ENCODE measurements at regions not wholly inside any gene's neighbourhood (a gene's known extent, or its start where the extent isn't known, plus 50 kb on each side); places are given as distances from the start of the nearest gene placed in this dataset.

DNA sequence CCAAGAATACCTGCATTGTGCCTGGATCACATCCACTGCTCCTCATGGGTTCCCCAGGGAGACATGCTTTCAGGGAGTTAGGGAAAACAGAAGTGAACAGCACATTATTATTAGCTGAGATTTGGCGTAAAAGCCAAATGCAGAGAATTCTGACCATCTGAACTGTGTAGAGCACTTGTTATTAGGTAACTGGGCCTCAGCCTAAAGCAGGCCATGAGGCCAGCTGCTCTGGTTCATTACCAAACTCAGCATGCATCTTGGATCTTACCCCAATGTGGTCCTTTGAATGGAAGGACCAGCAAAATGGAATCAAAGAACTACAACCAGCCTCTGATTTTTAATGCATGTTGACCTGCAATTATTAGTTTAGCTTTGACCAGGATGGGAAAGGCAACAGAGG lies 322.3 kb downstream of the KCNS3 start:
- TF ChIP-seq GATA2 (IDR thresholded peaks at IDR 0.05; ENCODE audit: low read depth, low read length) = no peak
- no peak for TF ChIP-seq GATA3 (IDR thresholded peaks at IDR 0.05; ENCODE audit: low read depth, low read length)

All from SH-SY5Y (cell line).